GM19468 (cell line): ENCODE measurements at regions not wholly inside any gene's neighbourhood (a gene's known extent, or its start where the extent isn't known, plus 50 kb on each side); places are given as distances from the start of the nearest gene placed in this dataset.
"Not testable (repeated sequence)": the region's sequence is repeated elsewhere in the genome, so short reads cannot be mapped to it uniquely, and the experiment has no call there.

ENCODE experiments used
- ATAC-seq: cut with Tn5 transposase; IDR thresholded peaks from one replicate; pipeline ENCODE4 v1.9.1; 2021; ENCODE audit warnings: mild to moderate bottlenecking, moderate library complexity, moderate number of reproducible peaks; ENCODE audit not compliant: unreplicated experiment; ENCODE audit errors: extremely low read depth

DNA sequence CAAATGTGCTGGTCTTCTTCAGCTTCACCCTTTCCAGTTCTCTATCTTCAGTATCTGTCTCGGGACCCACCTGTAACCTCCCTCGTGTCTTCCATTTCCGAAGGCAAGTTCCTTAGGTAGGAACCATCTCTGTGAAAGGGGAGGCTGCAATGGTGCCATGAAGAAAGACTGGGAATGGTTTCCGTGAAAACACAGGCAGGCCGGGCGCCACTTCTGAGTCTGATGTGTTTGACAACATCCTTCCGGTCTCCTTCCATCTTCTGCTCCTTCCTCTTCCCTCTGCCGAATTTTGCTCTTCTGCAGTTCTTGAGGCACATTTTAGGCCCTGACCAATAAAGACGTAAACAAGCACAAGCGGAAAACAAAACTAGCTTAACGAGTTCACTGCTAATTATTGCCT, 328.0 kb downstream of the THBS2 start:
- ATAC-seq = no peak

DNA sequence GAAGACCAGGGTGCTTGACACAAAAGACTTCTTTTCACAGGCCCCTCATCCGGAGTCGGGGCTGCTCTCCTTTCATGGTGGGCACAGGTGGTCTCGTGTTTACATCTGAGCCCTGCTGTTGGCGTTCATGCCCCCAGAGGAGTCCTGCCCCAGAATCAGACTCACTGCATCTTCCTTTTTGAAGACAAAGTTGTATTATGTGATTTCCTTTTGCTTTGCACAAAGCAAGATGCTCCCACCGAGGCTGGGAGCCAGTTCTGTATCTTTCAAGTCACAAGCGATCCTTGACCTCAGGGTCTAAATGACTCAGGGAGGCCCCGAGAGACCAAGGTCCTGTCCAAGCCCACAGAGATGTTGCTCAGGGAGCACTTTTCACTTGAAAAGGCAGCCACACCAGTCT, 330.5 kb downstream of the THBS2 start:
- no peak for ATAC-seq

DNA sequence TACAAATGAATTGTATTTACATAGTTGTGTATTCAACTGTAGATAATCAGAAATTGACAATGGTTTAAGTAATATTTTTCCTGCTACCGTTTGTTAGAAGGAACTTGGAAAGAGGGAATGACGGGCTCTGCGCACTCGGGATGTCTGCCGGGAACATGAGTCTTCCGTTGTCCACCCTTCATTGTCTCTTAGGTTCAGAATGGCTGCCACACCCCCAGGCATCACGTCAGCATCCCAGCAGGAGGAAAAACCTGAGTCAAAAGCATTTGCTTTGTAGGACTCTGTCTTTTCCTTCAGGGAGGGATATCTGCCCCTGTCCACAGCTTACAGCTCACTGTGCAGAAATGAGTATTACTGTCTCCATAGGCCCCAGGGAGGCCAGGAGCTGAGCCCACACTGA, 331.2 kb downstream of the THBS2 start:
- ATAC-seq = no peak

DNA sequence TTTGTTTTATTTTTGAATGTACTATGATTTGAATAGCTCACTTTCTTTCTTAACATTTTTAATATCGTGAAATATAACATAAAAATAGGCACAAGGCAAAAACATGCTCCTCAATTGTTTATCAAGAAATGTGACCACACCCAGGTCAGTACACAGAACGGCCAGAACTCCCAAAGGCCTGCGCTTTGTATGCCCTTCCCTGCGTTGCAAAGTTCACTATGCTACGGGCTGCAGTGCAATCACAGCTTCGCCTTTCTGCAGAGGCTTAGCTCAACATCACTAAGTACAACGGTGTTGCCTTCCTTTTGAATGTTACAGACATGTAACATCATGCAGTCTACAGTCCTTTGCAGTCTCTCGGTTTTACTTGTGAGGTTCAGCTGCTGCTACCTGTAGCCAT, 333.4 kb downstream of the THBS2 start:
- ATAC-seq = no peak

DNA sequence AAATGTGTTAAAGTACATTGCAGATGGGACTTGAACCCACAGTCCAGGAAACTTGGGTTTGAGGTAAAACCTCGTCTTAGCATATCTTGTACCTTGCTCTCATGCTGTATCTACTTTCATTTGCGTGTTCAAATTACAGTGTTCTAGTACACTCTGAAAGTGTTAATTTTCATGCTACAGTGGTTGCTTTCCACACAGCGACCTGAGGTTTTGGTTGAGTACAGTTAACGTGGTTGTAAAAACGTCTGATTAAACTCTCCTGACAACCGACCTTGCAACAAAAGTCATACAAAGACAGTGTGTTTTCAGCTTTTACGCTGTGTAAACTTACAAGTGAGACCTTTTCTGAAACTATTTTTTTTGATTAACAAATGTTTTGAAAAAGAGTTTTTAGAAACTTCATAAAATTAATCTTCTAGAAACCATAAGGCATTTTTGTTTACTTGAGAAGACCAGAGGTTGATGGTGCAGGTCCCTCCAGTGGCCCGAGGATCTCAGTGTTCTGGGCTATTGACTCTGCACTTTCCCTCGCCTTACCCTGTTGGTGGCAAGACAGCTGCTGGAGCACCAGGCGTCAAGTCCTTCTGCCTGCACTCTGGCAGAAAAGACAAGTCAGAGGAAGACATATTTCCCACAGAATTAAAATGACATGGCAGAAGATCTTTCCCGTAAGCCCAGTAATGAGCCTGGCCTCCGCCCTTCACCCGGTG, 334.0 kb downstream of the THBS2 start:
- ATAC-seq = no peak

DNA sequence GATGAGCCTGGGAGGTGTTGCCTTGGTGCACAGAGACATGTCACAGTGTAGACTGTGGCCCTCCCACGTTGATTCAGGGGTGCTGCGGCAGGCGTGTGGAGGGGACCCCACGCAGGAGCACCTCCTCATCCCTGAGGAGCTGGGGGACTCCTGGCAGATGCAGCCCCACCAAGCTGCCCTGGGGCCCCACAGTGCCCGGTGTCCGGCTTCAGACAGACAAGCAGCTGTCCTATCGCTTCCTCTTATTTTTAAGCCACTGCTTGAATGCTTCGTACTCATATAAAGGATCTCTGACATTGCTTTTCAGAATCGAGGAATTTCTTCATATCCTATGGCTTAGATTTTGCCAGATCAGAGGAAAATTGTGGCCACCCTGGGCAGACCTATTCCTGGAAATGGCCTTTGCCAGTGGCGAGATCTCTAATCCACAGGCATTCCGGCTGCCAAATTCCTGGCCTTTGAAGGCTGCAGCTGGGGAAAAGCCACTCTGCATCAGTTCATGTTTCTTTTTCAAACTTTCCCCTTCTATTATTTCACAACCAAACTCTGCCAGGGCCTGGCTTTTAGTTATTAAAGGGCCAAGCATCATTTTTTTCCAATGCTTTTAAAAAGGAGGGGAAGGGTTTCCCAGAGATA, 337.0 kb downstream of the THBS2 start:
- no peak for ATAC-seq

DNA sequence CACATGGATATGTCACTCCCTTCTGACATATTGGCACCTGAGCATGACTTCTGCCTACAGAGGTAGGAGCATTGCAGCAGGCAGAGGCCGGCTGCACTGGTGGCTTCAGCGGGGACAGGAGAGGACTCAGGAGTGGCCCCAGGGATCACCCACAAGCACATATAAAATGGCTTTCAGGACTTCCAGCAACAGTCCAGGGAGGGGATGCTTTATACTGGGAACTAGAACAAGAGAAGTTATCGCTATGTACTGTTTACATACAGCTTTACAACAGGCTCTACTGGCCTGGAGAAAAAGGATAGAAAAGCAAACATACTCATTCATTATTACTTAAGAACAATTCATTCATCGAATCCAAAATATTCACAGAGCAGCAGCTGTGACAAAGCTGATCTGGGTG, 337.8 kb downstream of the THBS2 start:
- ATAC-seq = no peak

DNA sequence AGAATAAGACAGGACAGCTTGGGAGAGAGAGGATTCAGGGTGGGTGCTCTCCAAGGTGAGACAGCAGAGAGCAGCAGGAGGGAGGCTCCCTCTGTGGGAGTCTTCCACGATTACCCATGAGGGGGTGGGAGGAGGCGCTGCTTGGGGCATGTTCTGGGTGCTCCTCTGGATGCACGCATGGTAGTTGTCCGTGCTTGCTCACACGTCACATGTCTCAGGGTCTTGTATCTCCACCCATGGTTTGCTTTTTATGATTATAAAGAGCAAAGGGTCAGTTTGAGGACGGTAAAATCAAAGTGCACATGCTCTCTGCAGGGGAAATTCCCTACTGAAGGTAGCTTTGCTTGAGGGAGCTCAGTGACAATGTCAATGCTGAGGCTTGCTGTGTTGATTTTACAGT, 338.4 kb downstream of the THBS2 start:
- no peak for ATAC-seq

DNA sequence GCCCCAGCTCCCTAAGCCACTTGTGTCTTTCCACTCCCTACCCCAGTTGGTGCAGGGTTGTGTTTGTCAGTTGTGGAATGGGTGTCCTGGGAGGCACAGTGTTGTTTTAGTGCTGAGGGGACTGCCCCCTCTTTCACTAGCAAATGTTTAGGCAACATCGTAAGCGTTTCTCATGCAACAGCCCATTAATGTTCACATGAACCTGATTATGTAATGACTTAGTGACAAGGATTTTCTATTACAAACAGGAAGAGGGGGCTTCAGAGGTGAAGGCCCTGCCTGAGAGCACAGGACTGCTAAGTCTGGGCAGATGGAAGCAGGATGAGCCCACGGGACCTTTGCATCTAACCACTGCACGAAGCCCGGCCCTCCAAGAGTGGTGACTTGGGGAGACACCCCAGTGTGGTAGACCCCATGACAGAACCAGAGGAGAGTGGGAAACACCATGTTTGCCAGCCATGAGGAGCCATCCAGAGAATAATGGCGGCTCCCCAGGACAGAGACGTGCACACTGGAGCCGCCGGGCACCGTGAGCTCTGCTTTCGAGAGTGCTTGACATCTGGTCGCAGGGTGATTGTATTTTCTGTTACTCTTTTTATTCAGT, 339.7 kb downstream of the THBS2 start:
- ATAC-seq = no peak

DNA sequence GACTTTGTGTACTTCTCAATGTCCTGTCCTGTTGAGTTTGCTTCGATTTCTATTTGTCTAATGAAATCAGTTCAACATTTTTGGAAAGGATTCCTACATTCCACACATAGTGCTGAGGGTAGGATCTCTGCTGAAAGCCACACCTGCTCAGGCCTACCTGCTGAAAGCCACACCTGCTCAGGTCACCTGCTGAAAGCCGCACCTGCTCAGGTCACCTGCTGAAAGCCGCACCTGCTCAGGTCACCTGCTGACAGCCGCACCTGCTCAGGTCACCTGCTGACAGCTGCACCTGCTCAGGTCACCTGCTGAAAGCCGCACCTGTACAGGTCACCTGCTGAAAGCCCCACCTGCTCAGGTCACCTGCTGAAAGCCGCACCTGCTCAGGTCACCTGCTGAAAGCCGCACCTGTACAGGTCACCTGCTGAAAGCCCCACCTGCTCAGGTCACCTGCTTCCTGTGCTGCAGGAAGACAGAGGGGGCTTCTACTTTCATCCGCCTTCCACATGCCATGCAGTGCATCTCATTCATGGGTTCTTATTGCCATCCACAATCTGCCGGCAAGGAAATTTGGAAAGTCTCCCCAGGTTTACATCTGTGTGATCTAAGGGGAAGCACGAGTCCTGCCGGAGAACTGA, 340.3 kb downstream of the THBS2 start:
- not testable (repeated sequence) for ATAC-seq

DNA sequence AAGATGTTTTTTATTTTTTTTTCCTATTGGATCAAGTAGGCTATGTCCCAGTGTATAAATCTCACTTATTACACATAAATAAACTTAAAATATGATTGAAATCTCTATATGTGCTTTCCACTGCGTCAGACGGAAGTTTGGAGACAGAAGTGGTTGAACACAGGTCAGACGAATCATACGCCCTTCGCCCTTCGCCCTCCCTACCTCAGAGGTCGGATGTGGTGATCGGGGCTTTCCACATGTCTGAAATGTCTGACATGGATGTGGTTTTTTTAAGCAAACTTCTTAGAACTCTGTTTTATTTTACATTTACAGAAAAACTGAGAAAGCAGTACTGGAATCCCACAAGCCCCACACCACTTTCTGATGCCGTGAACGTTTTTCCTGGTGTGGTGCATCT, 344.4 kb downstream of the THBS2 start:
- ATAC-seq = no peak

DNA sequence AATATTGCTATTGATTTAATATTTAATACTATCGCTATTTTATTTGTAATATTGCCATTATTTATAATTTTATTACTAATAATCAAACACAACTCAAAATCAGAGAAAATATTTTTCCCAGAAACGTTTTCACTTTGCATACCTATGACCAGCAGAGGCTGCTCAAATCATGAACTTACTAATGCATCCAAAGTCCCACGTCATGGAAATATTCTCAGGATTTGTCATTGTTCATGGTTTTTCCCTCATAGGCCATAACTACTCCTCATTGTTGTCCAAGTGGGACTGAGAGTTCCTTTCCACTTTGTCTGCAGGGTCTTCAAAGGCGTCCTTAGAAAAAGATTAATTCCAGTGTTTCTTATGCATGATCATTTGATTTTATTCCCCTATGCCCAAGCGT, 344.8 kb downstream of the THBS2 start:
- no peak for ATAC-seq

DNA sequence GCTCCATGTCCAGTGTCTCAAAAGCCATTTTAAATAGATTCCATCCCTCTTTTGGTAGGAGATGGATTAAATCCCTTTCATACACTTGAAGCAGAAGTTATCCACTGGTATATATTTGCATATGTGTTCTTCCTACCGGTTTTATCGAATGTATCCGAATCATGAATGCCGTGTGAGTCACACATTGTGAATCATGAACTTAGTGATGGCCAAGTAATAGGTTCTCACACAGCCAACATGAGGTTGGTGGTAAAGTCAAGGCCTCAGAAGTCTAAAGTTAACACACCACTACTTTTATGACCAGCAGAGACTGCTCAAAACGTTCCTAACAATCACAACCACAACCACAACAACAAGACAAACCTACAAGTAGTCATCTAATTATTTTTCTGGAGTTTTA, 345.5 kb downstream of the THBS2 start:
- ATAC-seq = no peak

DNA sequence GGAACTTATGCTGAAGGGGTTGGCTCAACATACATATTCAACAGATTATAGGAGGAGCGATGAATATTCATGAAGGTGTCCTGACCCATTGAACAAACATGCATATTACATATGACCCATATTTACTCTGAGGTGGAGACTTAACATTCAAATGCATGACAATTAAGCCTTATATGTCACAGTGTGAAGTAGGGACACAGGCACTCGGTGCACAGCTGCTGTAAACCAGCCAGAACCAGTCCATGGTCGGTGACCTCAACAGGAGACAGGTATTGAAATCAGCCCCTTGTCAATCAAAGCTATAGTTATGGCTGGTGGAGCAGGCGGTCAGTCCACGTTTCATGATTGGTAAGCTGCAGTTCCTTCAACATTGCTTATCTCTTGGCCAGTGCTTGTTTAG, 347.3 kb downstream of the THBS2 start:
- ATAC-seq = no peak

DNA sequence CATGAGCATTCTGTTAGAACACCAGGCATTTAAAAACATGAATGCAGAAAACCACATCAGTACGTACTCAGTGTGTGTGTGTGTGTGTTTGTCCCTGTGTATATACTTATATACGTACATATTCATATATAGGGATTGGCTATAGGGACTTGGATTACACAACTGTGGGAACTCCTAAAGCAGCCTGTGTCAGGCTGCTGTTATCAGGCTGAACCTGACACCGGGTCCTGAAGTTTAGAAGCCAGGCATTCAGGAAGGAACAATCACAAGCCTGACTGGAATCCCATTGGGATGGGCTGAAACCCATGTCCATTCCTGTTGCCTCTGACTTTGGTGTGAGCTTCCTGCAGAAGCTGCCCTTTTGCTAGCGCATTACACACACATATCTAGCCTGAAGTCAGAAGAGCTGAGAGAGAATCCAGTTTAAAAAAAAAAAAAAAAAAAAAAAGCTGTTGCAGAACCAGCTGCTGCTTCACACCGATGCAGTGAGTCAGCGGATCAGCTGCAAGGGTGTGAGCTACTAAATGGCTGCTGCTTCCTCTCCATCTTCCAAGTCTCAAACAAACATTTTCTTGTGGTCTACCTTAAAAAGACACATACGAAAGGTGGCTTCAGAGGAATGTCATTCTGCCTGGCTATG, 348.1 kb downstream of the THBS2 start:
- ATAC-seq = no peak

DNA sequence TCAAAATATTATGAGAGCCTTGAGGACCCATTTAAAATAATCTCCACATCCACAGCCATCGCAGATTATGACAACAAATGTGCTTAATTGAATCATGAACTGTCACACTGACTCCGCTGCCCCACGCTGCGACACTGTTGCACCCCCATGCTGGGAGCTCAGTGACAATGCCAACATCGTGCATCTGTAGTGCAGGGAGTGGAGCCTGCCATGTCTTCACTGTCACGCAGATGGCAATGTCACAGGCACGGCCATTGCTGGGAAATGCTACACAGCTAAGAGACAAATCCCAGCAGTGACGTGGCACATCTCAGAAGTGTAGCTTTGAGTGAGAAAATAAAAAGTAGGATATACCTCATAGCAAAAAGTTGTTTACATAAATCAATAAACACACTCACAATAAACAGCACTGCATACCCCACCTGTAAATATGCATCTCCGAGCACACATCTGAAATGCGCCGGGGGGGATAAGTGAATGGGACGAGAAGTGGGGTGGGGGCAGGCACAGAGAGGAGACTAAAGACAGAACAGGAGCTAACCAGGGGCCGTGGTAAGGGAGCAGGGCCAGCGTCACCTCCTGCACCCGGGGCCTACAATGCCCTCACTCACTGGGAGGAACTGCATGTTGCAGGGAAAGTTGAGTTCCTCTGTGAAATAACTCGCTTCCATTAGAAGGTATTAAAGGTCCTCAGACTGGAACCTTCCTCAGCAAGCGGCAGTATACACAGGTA, 349.9 kb downstream of the THBS2 start:
- ATAC-seq = no peak

DNA sequence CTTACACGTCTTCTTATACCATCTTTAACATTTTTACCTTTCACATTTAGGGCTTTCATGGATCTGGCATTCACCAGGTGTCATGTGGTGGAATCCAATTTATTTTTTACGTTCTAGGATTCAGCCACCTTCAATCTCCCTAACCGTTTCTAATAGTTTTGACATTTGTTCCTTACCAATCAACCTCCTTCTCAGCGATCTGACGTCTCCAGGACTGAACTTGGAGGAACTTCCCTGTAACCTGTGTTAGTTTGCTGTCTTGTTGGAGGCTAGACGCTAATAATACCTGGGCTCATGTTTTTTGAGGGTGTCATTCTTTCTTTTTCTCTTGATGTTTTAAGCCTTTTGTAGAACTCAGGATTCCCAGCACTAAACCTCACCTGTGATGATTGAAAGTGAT, 351.6 kb downstream of the THBS2 start:
- no peak for ATAC-seq

DNA sequence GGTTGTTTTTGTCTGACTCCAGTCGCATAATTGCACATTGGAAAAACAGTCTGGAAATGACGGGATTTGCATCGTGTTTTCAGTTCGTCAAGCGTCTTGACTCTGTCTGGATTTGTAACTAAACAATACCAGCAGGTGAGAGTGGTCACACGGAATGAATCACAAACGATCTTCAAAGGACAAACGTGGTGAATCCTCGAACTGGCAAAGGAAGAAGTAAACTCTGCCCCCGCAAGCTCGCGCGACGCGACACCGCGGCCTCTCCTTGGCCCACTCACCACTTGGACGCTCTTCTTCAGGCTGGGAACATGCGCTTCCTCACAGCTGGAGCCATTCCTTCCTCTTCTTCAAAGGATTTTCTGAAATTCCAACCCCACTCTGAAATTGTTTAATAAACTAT, 352.6 kb downstream of the THBS2 start:
- ATAC-seq = no peak

DNA sequence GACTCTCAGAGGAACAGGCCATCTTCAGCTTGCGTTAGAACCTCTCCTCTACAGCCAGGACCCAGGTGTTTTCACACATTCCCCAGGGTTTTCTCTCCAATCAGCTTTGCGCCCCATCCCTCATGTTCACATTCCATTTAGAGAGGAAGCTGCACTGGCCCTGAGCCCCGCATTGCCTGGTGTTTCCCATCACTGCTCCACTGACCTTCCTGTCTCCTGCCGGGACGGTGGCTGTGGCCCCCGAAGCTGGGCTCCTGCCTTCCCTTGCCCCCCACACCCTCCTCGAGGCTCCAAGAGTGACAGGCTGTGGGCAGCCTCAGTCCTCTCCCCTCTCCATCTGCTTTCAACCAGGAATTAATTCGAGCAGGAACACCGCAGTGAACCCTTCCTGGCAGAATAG, 357.3 kb downstream of the THBS2 start:
- no peak for ATAC-seq

DNA sequence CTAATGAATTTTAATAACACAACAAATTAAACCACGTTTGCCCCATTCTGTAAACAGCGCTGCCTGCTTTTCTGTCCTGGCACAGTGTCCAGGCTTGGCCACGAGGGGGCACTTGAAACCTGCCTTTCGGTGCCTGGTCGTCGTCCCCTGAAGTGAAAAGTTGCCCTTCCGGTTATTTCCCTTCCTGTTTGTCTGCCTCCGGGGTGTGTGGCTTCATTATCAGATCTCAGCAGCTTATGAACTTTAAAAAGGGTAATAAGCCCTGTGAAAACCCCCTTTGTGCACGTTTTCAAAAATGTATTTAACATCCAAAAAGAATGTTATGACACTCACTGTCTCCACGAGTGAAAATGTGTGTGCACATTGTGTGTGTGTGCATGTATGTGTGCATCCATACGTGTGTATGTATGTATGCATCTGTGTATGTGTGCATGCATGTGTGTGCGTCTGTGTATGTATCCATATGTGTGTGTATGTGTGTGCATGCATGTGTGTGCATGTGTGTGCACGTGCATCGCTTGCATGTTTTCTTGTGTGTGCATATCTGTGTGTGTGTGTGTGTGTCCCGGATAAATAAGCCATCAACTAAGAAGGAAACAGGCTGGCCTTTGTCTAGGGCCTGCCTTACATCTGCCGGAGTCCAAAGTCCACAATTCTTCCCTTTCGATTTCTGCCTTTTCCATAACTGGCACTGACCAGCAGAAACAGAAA, 358.4 kb downstream of the THBS2 start:
- ATAC-seq = no peak
